ENCODE measurements at regions not wholly inside any gene's neighbourhood (a gene's known extent, or its start where the extent isn't known, plus 50 kb on each side); places are given as distances from the start of the nearest gene placed in this dataset.

DNA sequence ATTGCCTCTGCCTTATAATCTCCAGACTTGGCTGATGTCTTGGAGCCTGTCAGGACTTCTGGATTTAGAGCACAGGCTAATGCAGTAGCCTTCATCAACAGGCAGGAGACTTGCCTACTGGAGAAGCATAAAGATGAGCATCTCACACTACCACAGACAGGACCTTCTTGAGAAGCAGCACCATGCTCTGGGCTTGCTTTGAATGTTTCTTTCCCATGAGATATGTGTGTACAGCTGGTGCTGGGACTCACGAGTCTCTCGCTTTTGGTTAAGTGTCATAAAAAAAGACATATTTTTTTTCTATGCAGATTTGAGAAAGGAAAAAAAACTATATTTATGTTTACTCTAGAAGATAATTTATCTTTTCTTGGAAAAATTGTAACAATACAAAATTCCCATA, 671.3 kb downstream of the MRPL39 start:
- H3K4me3 ChIP-seq (ENCODE audit: control insufficient read depth in 2 of 3, extremely low read depth in 1 of 3, insufficient read depth in 2 of 3, low read depth in 1 of 3, low read length in 3 of 3), result no peak overlapping the region
- no peak overlapping the region for H3K4me2 ChIP-seq (ENCODE audit: control insufficient read depth, extremely low read depth, insufficient read depth, low read depth, low read length)
- dilution Hi-C loops (cut with MboI; ENCODE audit: extremely low pct_ligation_motif_present, low sequenced_read_pairs), result no loop called here
- DNase-seq (ENCODE audit: low read depth, low spot score), result no peak
- no peak overlapping the region for H2AFZ ChIP-seq (ENCODE audit: control insufficient read depth, low read length)
- no peaks in the 10 kb centered on the region for H3K36me3 ChIP-seq (ENCODE audit: control insufficient read depth in 2 of 2, extremely low read depth in 1 of 2, insufficient read depth in 2 of 2, low read length in 2 of 2)
- H4K20me1 ChIP-seq (ENCODE audit: control insufficient read depth, extremely low read depth, insufficient read depth, low read length), result no peaks in the 10 kb centered on the region
- H3K79me2 ChIP-seq (ENCODE audit: control insufficient read depth, insufficient read depth, low read length), result no peaks in the 10 kb centered on the region
- H3K9me3 ChIP-seq (ENCODE audit: control insufficient read depth, low read depth, low read length), result no peaks in the 10 kb centered on the region
- no peak overlapping the region for H3K27ac ChIP-seq (ENCODE audit: control insufficient read depth, insufficient read depth, low read length)
- TF ChIP-seq EZH2 (IDR thresholded peaks at IDR 0.05; ENCODE audit: low read length), result no peak
- TF ChIP-seq, protein P1, sequence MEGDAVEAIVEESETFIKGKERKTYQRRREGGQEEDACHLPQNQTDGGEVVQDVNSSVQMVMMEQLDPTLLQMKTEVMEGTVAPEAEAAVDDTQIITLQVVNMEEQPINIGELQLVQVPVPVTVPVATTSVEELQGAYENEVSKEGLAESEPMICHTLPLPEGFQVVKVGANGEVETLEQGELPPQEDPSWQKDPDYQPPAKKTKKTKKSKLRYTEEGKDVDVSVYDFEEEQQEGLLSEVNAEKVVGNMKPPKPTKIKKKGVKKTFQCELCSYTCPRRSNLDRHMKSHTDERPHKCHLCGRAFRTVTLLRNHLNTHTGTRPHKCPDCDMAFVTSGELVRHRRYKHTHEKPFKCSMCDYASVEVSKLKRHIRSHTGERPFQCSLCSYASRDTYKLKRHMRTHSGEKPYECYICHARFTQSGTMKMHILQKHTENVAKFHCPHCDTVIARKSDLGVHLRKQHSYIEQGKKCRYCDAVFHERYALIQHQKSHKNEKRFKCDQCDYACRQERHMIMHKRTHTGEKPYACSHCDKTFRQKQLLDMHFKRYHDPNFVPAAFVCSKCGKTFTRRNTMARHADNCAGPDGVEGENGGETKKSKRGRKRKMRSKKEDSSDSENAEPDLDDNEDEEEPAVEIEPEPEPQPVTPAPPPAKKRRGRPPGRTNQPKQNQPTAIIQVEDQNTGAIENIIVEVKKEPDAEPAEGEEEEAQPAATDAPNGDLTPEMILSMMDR (optimal IDR thresholded peaks at IDR 0.05 in 1 of 3, IDR thresholded peaks at IDR 0.05 in 1 of 3, conservative IDR thresholded peaks at IDR 0.05 in 1 of 3; ENCODE audit: extremely low read depth in 1 of 3, insufficient read depth in 2 of 3, low read length in 3 of 3), result no peak
- H3K4me1 ChIP-seq (ENCODE audit: control insufficient read depth, extremely low read depth, insufficient read depth, low read length), result no peaks in the 10 kb centered on the region
- no peaks in the 10 kb centered on the region for H3K27me3 ChIP-seq (ENCODE audit: control insufficient read depth, extremely low read depth, insufficient read depth, low read length)
- no peak for FAIRE-seq
- no peaks in the 10 kb centered on the region for H3K9me1 ChIP-seq (ENCODE audit: control insufficient read depth, extremely low read depth, insufficient read depth, low read length)
- H3K9ac ChIP-seq (ENCODE audit: control insufficient read depth, extremely low read depth, insufficient read depth, low read length), result no peak overlapping the region

DNA sequence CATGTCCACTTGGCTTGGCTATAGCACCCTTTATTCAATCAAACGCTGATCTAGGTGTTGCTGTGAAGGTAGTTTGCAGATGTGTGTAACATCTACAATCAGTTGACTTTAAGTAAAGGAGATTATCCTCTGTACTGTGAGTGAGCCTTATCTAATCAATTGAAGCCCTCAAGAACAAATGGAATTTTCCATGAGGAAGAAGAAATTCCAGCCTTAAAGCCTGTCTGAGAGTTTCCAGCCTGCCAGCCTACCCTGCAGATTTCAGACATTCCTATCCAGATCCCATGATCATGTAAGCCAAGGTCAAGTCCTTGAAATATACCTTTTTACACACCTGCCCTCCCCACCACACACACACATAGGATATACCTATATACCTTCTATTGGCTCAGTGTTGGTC, 696.7 kb downstream of the MRPL39 start:
- Histone ChIP-seq H3K4me3 (ENCODE audit: control insufficient read depth in 2 of 3, extremely low read depth in 1 of 3, insufficient read depth in 2 of 3, low read depth in 1 of 3, low read length in 3 of 3) (no peak overlapping the region), H3K27me3 (ENCODE audit: control insufficient read depth, extremely low read depth, insufficient read depth, low read length) (no peaks in the 10 kb centered on the region), H3K4me1 (ENCODE audit: control insufficient read depth, extremely low read depth, insufficient read depth, low read length) (no peaks in the 10 kb centered on the region), H2AFZ (ENCODE audit: control insufficient read depth, low read length) (no peak overlapping the region), H3K27ac (ENCODE audit: control insufficient read depth, insufficient read depth, low read length) (no peak overlapping the region), H3K9me1 (ENCODE audit: control insufficient read depth, extremely low read depth, insufficient read depth, low read length) (no peaks in the 10 kb centered on the region), H3K4me2 (ENCODE audit: control insufficient read depth, extremely low read depth, insufficient read depth, low read depth, low read length) (no peak overlapping the region), H3K79me2 (ENCODE audit: control insufficient read depth, insufficient read depth, low read length) (no peaks in the 10 kb centered on the region), H4K20me1 (ENCODE audit: control insufficient read depth, extremely low read depth, insufficient read depth, low read length) (no peaks in the 10 kb centered on the region), H3K36me3 (ENCODE audit: control insufficient read depth in 2 of 2, extremely low read depth in 1 of 2, insufficient read depth in 2 of 2, low read length in 2 of 2) (no peaks in the 10 kb centered on the region), H3K9ac (ENCODE audit: control insufficient read depth, extremely low read depth, insufficient read depth, low read length) (no peak overlapping the region), H3K9me3 (ENCODE audit: control insufficient read depth, low read depth, low read length) (no peaks in the 10 kb centered on the region)
- no peak for FAIRE-seq
- no peak for DNase-seq (ENCODE audit: low read depth, low spot score)
- TF ChIP-seq, protein P1 (optimal IDR thresholded peaks at IDR 0.05 in 1 of 3, IDR thresholded peaks at IDR 0.05 in 1 of 3, conservative IDR thresholded peaks at IDR 0.05 in 1 of 3; ENCODE audit: extremely low read depth in 1 of 3, insufficient read depth in 2 of 3, low read length in 3 of 3), result no peak
- TF ChIP-seq EZH2 (IDR thresholded peaks at IDR 0.05; ENCODE audit: low read length), result no peak
- dilution Hi-C loops (cut with MboI; ENCODE audit: extremely low pct_ligation_motif_present, low sequenced_read_pairs), result no loop called here

Measured in keratinocyte (primary cell).